ENCODE measurements at regions not wholly inside any gene's neighbourhood (a gene's known extent, or its start where the extent isn't known, plus 50 kb on each side); places are given as distances from the start of the nearest gene placed in this dataset.

DNA sequence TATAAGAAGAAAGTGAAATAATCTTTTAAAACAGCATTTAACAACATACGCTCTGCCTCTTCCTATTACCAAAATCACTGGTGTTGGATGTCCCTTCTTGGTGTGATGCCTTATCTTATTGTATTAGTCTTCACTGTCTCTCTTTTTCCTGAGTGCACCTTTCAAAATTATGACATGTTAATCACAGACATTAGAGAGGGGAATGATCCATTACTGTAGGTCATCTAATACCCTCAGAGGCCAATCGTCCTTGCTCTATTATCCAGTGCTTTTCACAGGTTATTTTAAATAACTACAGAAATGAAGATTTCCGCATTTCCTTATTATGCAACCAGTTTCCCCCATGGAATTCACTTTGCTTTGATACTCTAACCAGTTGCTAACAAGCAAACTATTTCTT is 1292.7 kb downstream of the MAT2B start:
- no peaks in the 10 kb centered on the region for H3K4me1 Mint-ChIP-seq (ENCODE audit: low read depth)
- no peak for TF ChIP-seq CTCF (IDR thresholded peaks at IDR 0.05)
- H3K27ac Mint-ChIP-seq (ENCODE audit: unreplicated experiment) = no peak overlapping the region
- H3K36me3 Mint-ChIP-seq (ENCODE audit: low read depth) = no peaks in the 10 kb centered on the region
- peaks cover 1% of the 10 kb centered on the region for H3K27me3 Mint-ChIP-seq (ENCODE audit: low read depth)
- no peak overlapping the region for H3K4me3 Mint-ChIP-seq (ENCODE audit: unreplicated experiment)
- no peak for DNase-seq (ENCODE audit: low spot score)
- H3K9me3 Mint-ChIP-seq (ENCODE audit: low read depth) = peaks cover 13% of the 10 kb centered on the region

DNA sequence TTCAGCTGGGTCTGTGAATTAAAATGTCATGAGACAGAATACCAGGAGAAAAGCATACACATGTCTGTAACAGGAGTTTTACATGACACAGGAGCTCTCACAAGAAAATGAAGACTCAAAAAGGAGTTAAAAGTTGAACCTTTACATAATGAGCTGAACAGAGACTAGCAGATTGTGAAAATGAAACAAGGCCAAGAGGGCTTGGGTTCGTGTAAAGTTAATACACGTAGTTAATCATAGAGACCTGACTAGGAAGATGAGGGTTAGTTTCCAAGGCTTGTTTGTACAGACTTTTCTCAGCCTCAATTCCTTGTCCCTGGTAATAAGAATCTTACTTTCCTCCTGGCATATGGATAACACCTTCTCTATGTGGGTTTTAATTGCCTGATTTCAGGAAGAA is 1294.0 kb downstream of the MAT2B start:
- Mint-ChIP-seq H3K4me3 (ENCODE audit: unreplicated experiment) (no peak overlapping the region), H3K36me3 (ENCODE audit: low read depth) (no peaks in the 10 kb centered on the region), H3K4me1 (ENCODE audit: low read depth) (no peaks in the 10 kb centered on the region), H3K27me3 (ENCODE audit: low read depth) (peaks cover 1% of the 10 kb centered on the region), H3K27ac (ENCODE audit: unreplicated experiment) (no peak overlapping the region), H3K9me3 (ENCODE audit: low read depth) (peaks cover 13% of the 10 kb centered on the region)
- no peak for DNase-seq (ENCODE audit: low spot score)
- no peak for TF ChIP-seq CTCF (IDR thresholded peaks at IDR 0.05)

- no peak for DNase-seq (ENCODE audit: low spot score)
- H3K27ac Mint-ChIP-seq (ENCODE audit: unreplicated experiment) = no peak overlapping the region
- peaks cover 13% of the 10 kb centered on the region for H3K9me3 Mint-ChIP-seq (ENCODE audit: low read depth)
- H3K27me3 Mint-ChIP-seq (ENCODE audit: low read depth) = no peaks in the 10 kb centered on the region
- H3K4me3 Mint-ChIP-seq (ENCODE audit: unreplicated experiment) = no peak overlapping the region
- no peaks in the 10 kb centered on the region for H3K4me1 Mint-ChIP-seq (ENCODE audit: low read depth)
- no peak for TF ChIP-seq CTCF (IDR thresholded peaks at IDR 0.05)
- no peaks in the 10 kb centered on the region for H3K36me3 Mint-ChIP-seq (ENCODE audit: low read depth)
Observed at GRCh38 chr5:164801910-164802309, 1296.5 kb downstream of the MAT2B start.

- Mint-ChIP-seq H3K9me3 (ENCODE audit: low read depth) (no peaks in the 10 kb centered on the region), H3K4me1 (ENCODE audit: low read depth) (no peaks in the 10 kb centered on the region), H3K27ac (ENCODE audit: unreplicated experiment) (no peak overlapping the region), H3K27me3 (ENCODE audit: low read depth) (no peaks in the 10 kb centered on the region), H3K36me3 (ENCODE audit: low read depth) (no peaks in the 10 kb centered on the region), H3K4me3 (ENCODE audit: unreplicated experiment) (no peak overlapping the region)
- no peak for DNase-seq (ENCODE audit: low spot score)
- TF ChIP-seq CTCF (IDR thresholded peaks at IDR 0.05) = no peak
Observed at GRCh38 chr5:164809821-164810220, 1304.4 kb downstream of the MAT2B start.

DNA sequence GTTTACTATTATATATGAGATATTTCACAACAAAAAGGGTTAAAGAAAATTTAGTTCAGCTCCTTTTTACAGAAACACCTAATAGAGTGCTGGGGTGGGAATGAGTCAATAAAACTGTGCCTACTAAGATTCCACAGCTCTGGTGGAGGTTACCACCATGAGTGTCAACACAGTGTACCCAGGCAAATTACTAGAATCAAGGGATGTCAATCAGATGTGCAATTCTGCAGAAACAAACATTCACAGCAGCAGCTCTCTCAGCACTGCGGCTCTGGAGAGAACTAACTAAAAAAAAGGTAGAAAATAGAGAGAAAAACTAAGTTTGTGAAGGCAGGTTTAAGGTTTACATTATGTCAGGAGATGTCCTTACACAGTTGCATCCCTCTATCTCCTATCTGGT is 1313.0 kb downstream of the MAT2B start:
- H3K4me3 Mint-ChIP-seq (ENCODE audit: unreplicated experiment) = no peak overlapping the region
- H3K27me3 Mint-ChIP-seq (ENCODE audit: low read depth) = no peaks in the 10 kb centered on the region
- no peaks in the 10 kb centered on the region for H3K9me3 Mint-ChIP-seq (ENCODE audit: low read depth)
- no peak for DNase-seq (ENCODE audit: low spot score)
- no peak overlapping the region for H3K27ac Mint-ChIP-seq (ENCODE audit: unreplicated experiment)
- no peaks in the 10 kb centered on the region for H3K36me3 Mint-ChIP-seq (ENCODE audit: low read depth)
- H3K4me1 Mint-ChIP-seq (ENCODE audit: low read depth) = no peaks in the 10 kb centered on the region
- TF ChIP-seq CTCF (IDR thresholded peaks at IDR 0.05) = no peak
